Astrocyte (in vitro differentiated cells and primary cell): ENCODE measurements at regions not wholly inside any gene's neighbourhood (a gene's known extent, or its start where the extent isn't known, plus 50 kb on each side); places are given as distances from the start of the nearest gene placed in this dataset.

Experiments used
- EZH2 ChIP-seq: IDR thresholded peaks from 2 replicates; pipeline ENCODE4 v1.6.1; 2012; ENCODE audit warnings: mild to moderate bottlenecking, low read length, inconsistent platforms; ENCODE audit not compliant: insufficient read depth
- TF ChIP-seq, protein P1 (sequence below): IDR thresholded peaks from 2 replicates; pipeline ENCODE4 v1.5.1; 2011; ENCODE audit warnings: low read depth, mild to moderate bottlenecking, inconsistent platforms, low read length, moderate library complexity; ENCODE audit not compliant: insufficient read depth

DNA sequence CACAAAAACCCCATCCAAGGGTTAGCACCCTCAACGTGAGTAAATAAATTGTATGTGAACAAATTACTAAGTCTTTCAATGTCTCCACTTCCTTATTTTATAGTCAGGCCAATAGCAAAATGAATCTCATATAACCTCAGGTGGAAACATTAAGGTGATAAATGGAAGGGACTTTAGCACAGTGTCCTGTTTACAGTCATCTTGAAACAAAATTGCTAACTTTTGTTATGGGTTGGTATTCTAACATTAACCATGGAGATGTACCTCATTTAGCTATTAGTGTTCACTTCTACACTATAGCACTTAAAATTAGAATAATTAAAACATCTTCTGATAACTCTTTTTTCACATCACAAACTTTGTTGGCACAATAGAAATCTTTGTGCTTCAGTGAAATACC is 255.8 kb upstream of the CNTNAP2 start:
- TF ChIP-seq, protein P1, sequence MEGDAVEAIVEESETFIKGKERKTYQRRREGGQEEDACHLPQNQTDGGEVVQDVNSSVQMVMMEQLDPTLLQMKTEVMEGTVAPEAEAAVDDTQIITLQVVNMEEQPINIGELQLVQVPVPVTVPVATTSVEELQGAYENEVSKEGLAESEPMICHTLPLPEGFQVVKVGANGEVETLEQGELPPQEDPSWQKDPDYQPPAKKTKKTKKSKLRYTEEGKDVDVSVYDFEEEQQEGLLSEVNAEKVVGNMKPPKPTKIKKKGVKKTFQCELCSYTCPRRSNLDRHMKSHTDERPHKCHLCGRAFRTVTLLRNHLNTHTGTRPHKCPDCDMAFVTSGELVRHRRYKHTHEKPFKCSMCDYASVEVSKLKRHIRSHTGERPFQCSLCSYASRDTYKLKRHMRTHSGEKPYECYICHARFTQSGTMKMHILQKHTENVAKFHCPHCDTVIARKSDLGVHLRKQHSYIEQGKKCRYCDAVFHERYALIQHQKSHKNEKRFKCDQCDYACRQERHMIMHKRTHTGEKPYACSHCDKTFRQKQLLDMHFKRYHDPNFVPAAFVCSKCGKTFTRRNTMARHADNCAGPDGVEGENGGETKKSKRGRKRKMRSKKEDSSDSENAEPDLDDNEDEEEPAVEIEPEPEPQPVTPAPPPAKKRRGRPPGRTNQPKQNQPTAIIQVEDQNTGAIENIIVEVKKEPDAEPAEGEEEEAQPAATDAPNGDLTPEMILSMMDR = no peak
- no peak for TF ChIP-seq EZH2
